PC-3 (cell line): ENCODE measurements at regions not wholly inside any gene's neighbourhood (a gene's known extent, or its start where the extent isn't known, plus 50 kb on each side); places are given as distances from the start of the nearest gene placed in this dataset.

Experiments used
- EZH2 ChIP-seq: fragments of 300-600 bp; sonication (generic); IDR thresholded peaks from one replicate; pipeline ENCODE4 v1.6.1; 2017; ENCODE audit warnings: antibody characterized with exemption, mild to moderate bottlenecking, low read length; ENCODE audit not compliant: unreplicated experiment
- EZH2phosphoT487 ChIP-seq: fragments of 300-600 bp; sonication (generic); IDR thresholded peaks from 2 replicates; pipeline ENCODE4 v1.6.1; 2018; ENCODE audit warnings: mild to moderate bottlenecking, antibody characterized with exemption, low read length, borderline replicate concordance
- TF ChIP-seq, protein P1 (sequence below): fragments of 300-600 bp; sonication (generic); conservative IDR thresholded peaks from 2 replicates; pipeline ENCODE4 v1.5.1; 2017; ENCODE audit warnings: antibody characterized with exemption, low read depth, mild to moderate bottlenecking, low read length

DNA sequence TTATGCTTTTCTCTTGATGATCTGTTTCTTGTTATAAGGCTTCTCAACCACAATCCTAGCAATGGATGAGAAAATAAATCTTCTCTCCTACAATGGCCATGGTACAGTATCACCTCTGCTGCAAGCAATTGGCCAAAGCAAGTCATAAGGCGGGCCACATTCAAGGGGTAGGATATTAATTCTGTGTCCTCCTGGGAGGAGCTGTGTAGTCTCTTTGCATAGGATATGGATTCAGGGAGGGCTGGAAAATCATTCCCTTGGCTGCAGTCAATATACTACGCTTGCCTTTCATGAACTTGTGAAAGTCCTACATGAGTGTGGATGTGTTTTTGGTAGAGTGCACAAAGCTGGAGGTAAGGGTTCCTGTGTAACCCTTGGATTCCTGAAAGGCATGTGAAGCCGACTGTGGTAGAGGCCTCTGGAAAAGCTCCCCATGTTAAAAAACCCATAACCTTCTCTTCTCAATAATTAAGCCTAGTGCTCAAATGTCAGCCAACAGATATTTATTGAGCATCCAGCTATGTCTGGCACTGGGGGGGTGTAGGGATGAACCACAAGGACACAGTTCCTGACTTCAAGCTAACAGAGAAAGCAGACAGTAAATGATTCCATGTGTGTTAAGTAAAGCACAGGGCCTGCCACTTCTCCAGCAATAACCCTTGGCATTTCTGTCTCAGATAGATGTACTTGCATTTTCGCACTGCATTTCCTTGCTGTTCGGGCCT is 147.6 kb upstream of the HS3ST3A1 start:
- TF ChIP-seq, protein P1, sequence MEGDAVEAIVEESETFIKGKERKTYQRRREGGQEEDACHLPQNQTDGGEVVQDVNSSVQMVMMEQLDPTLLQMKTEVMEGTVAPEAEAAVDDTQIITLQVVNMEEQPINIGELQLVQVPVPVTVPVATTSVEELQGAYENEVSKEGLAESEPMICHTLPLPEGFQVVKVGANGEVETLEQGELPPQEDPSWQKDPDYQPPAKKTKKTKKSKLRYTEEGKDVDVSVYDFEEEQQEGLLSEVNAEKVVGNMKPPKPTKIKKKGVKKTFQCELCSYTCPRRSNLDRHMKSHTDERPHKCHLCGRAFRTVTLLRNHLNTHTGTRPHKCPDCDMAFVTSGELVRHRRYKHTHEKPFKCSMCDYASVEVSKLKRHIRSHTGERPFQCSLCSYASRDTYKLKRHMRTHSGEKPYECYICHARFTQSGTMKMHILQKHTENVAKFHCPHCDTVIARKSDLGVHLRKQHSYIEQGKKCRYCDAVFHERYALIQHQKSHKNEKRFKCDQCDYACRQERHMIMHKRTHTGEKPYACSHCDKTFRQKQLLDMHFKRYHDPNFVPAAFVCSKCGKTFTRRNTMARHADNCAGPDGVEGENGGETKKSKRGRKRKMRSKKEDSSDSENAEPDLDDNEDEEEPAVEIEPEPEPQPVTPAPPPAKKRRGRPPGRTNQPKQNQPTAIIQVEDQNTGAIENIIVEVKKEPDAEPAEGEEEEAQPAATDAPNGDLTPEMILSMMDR = no peak
- no peak for TF ChIP-seq EZH2
- no peak for TF ChIP-seq EZH2phosphoT487
